Natural killer cell treated with Interleukin-12 subunit alpha and Interleukin-12 subunit beta and Interleukin-15 and Interleukin-18, amount 100 ng/mL, for 72 hours (primary cell): ENCODE measurements at regions not wholly inside any gene's neighbourhood (a gene's known extent, or its start where the extent isn't known, plus 50 kb on each side); places are given as distances from the start of the nearest gene placed in this dataset.

ENCODE experiments used
- ATAC-seq, 2 donors: fragments of 150-1000 bp; cut with Tn5 transposase in 1 of 2; sonication (Bioruptor Pico), chemical (Tn5 transposase) in 1 of 2; 2 replicates each; pipeline ENCODE4 v1.10.0; 2021
- DNase-seq: peaks from one replicate; pipeline ENCODE4 v3.0.0; 2022; ENCODE audit warnings: low spot score
- H3K27ac Mint-ChIP-seq, 2 donors: 1 replicate in 1 of 2; 2 replicates in 1 of 2; pipeline ENCODE4 v1.8.0; 2022; ENCODE audit warnings: mixed read lengths in 2 of 2, mild to moderate bottlenecking in 1 of 2, moderate library complexity in 1 of 2
- H3K27me3 Mint-ChIP-seq, 2 donors: 1 replicate in 1 of 2; 2 replicates in 1 of 2; pipeline ENCODE4 v1.8.0; 2022; ENCODE audit warnings: mixed read lengths in 2 of 2
- H3K36me3 Mint-ChIP-seq: one replicate; pipeline ENCODE4 v1.8.0; 2022; ENCODE audit warnings: mixed read lengths
- H3K4me1 Mint-ChIP-seq, 2 donors: 1 replicate in 1 of 2; 2 replicates in 1 of 2; pipeline ENCODE4 v1.8.0; 2022; ENCODE audit warnings: low read depth in 2 of 2, mixed read lengths in 2 of 2, mild to moderate bottlenecking in 1 of 2
- H3K4me3 Mint-ChIP-seq: one replicate; pipeline ENCODE4 v1.8.0; 2022; ENCODE audit warnings: mixed read lengths
- H3K9me3 Mint-ChIP-seq: 2 replicates; pipeline ENCODE4 v1.8.0; 2022; ENCODE audit warnings: mixed read lengths

GRCh38 chr2:61774351-61774750 lies 79.5 kb downstream of the FAM161A start:
- Mint-ChIP-seq H3K4me1 (no peaks in the 10 kb centered on the region), H3K9me3 (no peaks in the 10 kb centered on the region), H3K36me3 (no peaks in the 10 kb centered on the region), H3K27me3 (peaks cover 13 to 16% of the 10 kb centered on the region in 2 donors), H3K27ac (no peak overlapping the region), H3K4me3 (no peak overlapping the region)
- ATAC-seq: no peak
- DNase-seq: no peak

GRCh38 chr2:61771904-61772845 lies 81.7 kb downstream of the FAM161A start:
- Mint-ChIP-seq H3K9me3 (no peaks in the 10 kb centered on the region), H3K4me1 (no peaks in the 10 kb centered on the region), H3K4me3 (no peak overlapping the region), H3K36me3 (no peaks in the 10 kb centered on the region), H3K27me3 (peaks cover 9 to 13% of the 10 kb centered on the region in 2 donors), H3K27ac (no peak overlapping the region)
- ATAC-seq: no peak
- no peak for DNase-seq

GRCh38 chr2:61770746-61771145 lies 83.1 kb downstream of the FAM161A start:
- no peak for ATAC-seq

GRCh38 chr2:61770298-61770697 lies 83.6 kb downstream of the FAM161A start:
- no peak overlapping the region for H3K27ac Mint-ChIP-seq
- no peak for DNase-seq

More at GRCh38 chr2:61770746-61771145, 83.1 kb downstream of the FAM161A start:
- Mint-ChIP-seq H3K27me3 (peaks cover 2 to 7% of the 10 kb centered on the region in 2 donors), H3K4me1 (no peaks in the 10 kb centered on the region), H3K4me3 (no peak overlapping the region), H3K27ac (no peak overlapping the region), H3K9me3 (no peaks in the 10 kb centered on the region), H3K36me3 (no peaks in the 10 kb centered on the region)
- DNase-seq: no peak

GRCh38 chr2:61769093-61769675 lies 84.7 kb downstream of the FAM161A start:
- peaks cover 0 to 5% of the 10 kb centered on the region in 2 donors for H3K4me1 Mint-ChIP-seq
- no peaks in the 10 kb centered on the region for H3K9me3 Mint-ChIP-seq
- ATAC-seq (no peak), DNase-seq (no peak)
- no peak overlapping the region for H3K27ac Mint-ChIP-seq
- H3K4me3 Mint-ChIP-seq: no peak overlapping the region
- peaks cover 0 to 5% of the 10 kb centered on the region in 2 donors for H3K27me3 Mint-ChIP-seq
- no peaks in the 10 kb centered on the region for H3K36me3 Mint-ChIP-seq

More at GRCh38 chr2:61770298-61770697, 83.6 kb downstream of the FAM161A start:
- H3K4me3 Mint-ChIP-seq: no peak overlapping the region
- peaks cover 0 to 5% of the 10 kb centered on the region in 2 donors for H3K27me3 Mint-ChIP-seq
- H3K36me3 Mint-ChIP-seq: no peaks in the 10 kb centered on the region
- ATAC-seq: no peak
- H3K4me1 Mint-ChIP-seq: no peaks in the 10 kb centered on the region
- H3K9me3 Mint-ChIP-seq: no peaks in the 10 kb centered on the region

GRCh38 chr2:61764035-61764800 lies 89.6 kb downstream of the FAM161A start:
- DNase-seq (peak; percentile 98), ATAC-seq (peak; percentile 100)
- peaks cover 9 to 12% of the 10 kb centered on the region in 2 donors for H3K4me1 Mint-ChIP-seq
- H3K4me3 Mint-ChIP-seq: peak overlapping the region; percentile 92
- H3K9me3 Mint-ChIP-seq: no peaks in the 10 kb centered on the region
- peaks cover 0 to 6% of the 10 kb centered on the region in 2 donors for H3K27me3 Mint-ChIP-seq
- H3K27ac Mint-ChIP-seq: peak overlapping the region; percentile 90 to 93
- no peaks in the 10 kb centered on the region for H3K36me3 Mint-ChIP-seq

GRCh38 chr2:61763605-61764034 lies 90.2 kb downstream of the FAM161A start:
- Mint-ChIP-seq H3K27me3 (peaks cover 0 to 6% of the 10 kb centered on the region in 2 donors), H3K4me1 (peaks cover 11 to 15% of the 10 kb centered on the region in 2 donors), H3K4me3 (peak overlapping the region; percentile 92), H3K36me3 (no peaks in the 10 kb centered on the region), H3K27ac (peak overlapping the region; percentile 90 to 93), H3K9me3 (no peaks in the 10 kb centered on the region)
- ATAC-seq: peak; percentile 1 to 5
- DNase-seq: no peak

GRCh38 chr2:61762292-61762691 lies 91.6 kb downstream of the FAM161A start:
- Mint-ChIP-seq H3K27ac (peak overlapping the region; percentile 90 to 93), H3K9me3 (no peaks in the 10 kb centered on the region), H3K36me3 (no peaks in the 10 kb centered on the region), H3K4me1 (peaks cover 15 to 17% of the 10 kb centered on the region in 2 donors), H3K4me3 (peak overlapping the region; percentile 70), H3K27me3 (peaks cover 6 to 7% of the 10 kb centered on the region in 2 donors)
- ATAC-seq: no peak
- no peak for DNase-seq

- DNase-seq (no peak), ATAC-seq (no peak)
- Mint-ChIP-seq H3K9me3 (no peaks in the 10 kb centered on the region), H3K27me3 (peaks cover 6 to 7% of the 10 kb centered on the region in 2 donors), H3K27ac (peak overlapping the region; percentile 18 to 21), H3K4me1 (peaks cover 15 to 17% of the 10 kb centered on the region in 2 donors), H3K36me3 (no peaks in the 10 kb centered on the region), H3K4me3 (peak overlapping the region; percentile 30)
Measured at GRCh38 chr2:61759718-61760117, 94.1 kb downstream of the FAM161A start.

- ATAC-seq (peak; percentile 68 to 74), DNase-seq (no peak)
- Mint-ChIP-seq H3K4me3 (no peak overlapping the region), H3K9me3 (no peaks in the 10 kb centered on the region), H3K36me3 (no peaks in the 10 kb centered on the region), H3K4me1 (peaks cover 10 to 17% of the 10 kb centered on the region in 2 donors), H3K27ac (peak overlapping the region; percentile 18 to 21), H3K27me3 (peaks cover 6 to 7% of the 10 kb centered on the region in 2 donors)
Measured at GRCh38 chr2:61759005-61759404, 94.9 kb downstream of the FAM161A start.

GRCh38 chr2:61758159-61758558 lies 95.7 kb downstream of the FAM161A start:
- Mint-ChIP-seq H3K27ac (no peak overlapping the region), H3K27me3 (peaks cover 6 to 7% of the 10 kb centered on the region in 2 donors), H3K4me3 (no peak overlapping the region), H3K4me1 (peaks cover 10 to 17% of the 10 kb centered on the region in 2 donors), H3K36me3 (no peaks in the 10 kb centered on the region), H3K9me3 (no peaks in the 10 kb centered on the region)
- no peak for ATAC-seq
- DNase-seq: no peak

- no peaks in the 10 kb centered on the region for H3K9me3 Mint-ChIP-seq
Measured at GRCh38 chr2:61753512-61753911, 100.3 kb downstream of the FAM161A start.

GRCh38 chr2:61750624-61751023 lies 103.2 kb downstream of the FAM161A start:
- Mint-ChIP-seq H3K4me1 (no peaks in the 10 kb centered on the region), H3K9me3 (no peaks in the 10 kb centered on the region), H3K27me3 (peaks cover 2 to 7% of the 10 kb centered on the region in 2 donors), H3K27ac (no peak overlapping the region), H3K36me3 (no peaks in the 10 kb centered on the region), H3K4me3 (no peak overlapping the region)
- no peak for DNase-seq
- no peak for ATAC-seq

More at GRCh38 chr2:61753512-61753911, 100.3 kb downstream of the FAM161A start:
- Mint-ChIP-seq H3K27ac (no peak overlapping the region), H3K27me3 (peaks cover 2 to 14% of the 10 kb centered on the region in 2 donors), H3K36me3 (no peaks in the 10 kb centered on the region), H3K4me3 (no peak overlapping the region), H3K4me1 (peaks cover 0 to 6% of the 10 kb centered on the region in 2 donors)
- ATAC-seq (no peak), DNase-seq (no peak)
